ENCODE measurements at regions not wholly inside any gene's neighbourhood (a gene's known extent, or its start where the extent isn't known, plus 50 kb on each side); places are given as distances from the start of the nearest gene placed in this dataset.
"Not testable (repeated sequence)": the region's sequence is repeated elsewhere in the genome, so short reads cannot be mapped to it uniquely, and the experiment has no call there.

DNA sequence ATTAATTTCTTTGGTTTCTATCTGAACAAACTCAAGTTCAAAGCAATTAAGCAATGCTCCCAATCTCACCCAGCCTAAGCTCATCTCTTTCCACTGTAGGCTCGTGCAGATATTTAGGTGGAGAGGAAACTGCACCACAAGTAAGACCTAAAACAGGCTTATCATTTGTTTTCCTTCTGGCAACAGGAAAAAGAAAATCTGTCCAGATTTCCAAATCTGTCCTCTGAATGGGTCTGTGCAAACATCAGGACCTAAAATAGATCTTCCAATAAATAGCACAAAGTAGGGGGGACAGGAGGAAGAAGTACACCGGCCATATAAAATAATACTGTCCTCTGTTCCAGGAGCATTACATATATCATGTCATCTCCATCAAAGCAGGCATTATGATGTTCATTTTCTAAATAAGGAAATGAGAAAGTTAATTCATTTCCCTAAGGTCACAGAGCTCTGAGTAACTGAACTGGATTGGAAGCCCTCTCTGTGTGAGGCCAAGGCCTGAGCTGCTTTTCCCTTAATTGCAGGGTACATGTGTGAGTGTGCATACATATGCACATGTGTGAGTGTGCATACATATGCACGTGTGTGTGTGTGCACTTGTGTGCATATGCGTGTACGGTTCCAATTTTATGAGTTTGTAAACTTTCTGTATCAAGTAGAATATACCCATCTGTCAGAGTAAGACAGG, 92.8 kb upstream of the PARD3 start:
- no peak for DNase-seq

DNA sequence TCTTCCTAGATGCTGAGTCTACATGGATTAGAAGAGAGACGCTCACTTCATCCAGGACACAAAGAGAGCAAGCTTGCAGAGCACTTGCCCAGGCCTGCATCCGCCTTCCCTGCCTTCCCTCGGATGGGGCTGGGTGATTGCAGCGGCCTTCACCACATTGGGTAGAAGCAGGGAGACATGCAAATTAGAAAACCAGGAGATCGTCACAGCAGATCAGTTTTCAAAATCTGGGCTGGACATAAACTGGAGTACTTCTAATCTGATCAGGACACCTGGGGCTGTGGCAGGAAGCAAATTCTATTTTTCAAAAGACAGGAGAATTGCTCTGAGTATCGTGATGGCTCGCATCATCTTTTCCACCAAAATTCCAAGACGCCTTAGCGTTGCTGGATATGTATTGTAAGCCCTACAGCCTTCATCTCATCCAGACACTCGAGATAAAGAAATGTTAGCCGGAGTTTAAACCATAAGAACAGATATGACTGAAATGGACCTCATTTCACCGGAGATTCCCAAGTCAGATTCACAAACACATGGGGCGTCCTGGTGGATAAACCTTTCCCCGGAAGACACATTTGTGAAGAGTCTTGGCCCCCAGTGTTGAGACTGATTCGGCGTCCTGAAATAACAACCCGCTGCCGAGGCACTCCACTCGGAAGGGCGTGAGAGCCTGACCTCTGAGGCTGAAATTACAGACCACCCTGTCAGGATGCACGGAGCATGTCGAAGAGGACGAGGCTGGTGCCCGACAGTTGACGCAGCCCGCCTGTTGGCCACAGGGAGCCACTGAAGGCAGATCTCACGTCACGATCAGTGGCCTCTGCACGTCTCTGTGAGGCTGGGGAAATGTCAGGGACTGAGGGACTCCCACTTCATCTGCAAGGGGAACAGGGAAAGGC, 91.2 kb upstream of the PARD3 start:
- peak; percentile 85 for DNase-seq

DNA sequence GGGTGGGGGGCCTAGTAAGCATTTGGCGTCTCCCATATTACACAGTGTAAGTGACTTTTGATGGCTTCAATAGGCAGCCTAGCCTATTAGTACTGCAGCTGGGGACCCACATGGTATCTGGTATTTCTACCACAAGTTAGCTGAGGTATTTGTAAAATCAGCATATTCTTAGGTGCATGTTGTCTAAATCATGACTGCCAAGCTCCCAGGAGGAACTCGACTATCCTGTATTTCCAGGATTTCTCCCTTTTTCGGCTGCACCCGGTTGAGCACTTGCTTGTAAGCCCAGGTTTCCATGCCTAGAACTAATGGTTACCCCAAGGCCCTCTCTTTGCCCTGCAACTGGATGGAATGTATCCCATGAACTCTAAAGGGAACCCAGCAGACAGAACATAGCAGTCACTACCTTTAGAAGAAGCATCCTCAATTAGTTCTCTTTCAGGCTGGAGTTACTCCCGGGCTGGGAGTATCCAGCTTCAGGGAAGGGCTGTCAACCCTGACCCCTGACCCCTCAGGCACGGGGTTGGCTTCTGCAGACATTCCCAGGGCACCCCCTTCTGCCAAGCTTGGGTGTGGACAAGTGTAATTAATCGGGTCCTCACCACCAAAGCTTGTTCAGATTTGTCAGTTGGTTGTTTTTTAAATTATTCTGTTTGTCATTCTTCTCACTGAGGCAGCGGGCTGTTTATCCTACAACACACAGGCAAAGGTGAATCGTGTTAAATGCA, 90.3 kb upstream of the PARD3 start:
- DNase-seq, result peak; percentile 28

DNA sequence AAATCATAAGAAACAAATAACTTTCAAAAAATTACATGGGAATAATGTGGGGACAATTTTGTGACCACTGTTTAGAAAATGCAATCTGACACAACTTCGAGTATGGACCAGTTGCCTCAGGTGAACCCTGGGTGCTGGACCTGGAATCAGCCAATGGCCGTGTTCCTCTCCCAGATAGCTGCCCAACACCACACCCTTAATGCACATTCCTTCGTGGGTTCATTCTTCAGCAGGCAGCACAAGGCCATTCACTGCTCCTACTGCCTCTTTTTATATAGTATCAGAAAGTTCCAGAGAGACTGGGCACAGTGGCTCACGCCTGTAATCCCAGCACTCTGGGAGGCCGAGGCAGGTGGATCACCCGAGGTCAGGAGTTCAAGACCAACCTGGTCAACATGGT, 89.1 kb upstream of the PARD3 start:
- no peak for DNase-seq

GRCh38 chr10:34899161-34899560, 84.1 kb upstream of the PARD3 start:
- no peak for DNase-seq

- no peak for DNase-seq
Measured at GRCh38 chr10:34895977-34896376, 80.9 kb upstream of the PARD3 start.

- not testable (repeated sequence) for DNase-seq
Measured at GRCh38 chr10:34895046-34895445, 80.0 kb upstream of the PARD3 start.

DNA sequence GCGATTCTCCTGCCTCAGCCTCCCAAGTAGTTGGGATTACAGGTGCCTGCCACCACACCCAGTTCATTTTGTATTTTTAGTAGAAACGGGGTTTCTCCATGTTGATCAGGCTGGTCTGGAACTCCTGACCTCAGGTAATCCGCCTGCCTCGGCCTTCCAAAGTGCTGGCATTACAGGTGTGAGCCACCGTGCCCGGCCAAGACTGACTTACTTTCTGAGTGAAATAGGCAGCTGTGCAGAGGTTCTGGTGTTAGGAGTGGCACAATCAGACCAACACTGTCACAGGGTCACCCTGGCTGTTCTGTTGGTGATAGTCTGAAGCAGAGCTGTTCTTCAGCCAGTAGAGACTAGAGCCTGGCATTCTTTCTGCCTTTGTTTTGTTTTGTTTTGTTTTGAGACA, 77.4 kb upstream of the PARD3 start:
- not testable (repeated sequence) for DNase-seq

DNA sequence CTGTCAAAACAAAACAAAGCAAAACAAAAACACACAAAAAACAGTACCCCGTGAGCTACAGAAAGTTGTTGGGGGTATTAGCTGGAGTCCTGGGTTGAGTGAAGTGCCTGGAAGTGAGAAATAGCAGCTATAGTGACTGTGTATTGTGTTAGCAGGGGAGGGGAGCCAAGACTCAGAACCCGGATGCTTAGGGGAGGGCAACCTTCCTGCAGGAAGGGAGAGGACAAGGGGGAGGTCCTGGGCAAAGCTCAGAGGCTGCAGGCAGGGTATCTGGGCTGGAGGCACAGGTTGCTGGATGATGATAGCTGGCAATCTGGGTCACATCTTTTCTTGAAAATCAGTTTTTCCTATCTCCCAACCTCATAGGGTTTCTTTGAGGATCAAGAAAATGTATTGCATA, 75.8 kb upstream of the PARD3 start:
- no peak for DNase-seq

GRCh38 chr10:34889004-34889869, 74.1 kb upstream of the PARD3 start:
- DNase-seq, result no peak

DNA sequence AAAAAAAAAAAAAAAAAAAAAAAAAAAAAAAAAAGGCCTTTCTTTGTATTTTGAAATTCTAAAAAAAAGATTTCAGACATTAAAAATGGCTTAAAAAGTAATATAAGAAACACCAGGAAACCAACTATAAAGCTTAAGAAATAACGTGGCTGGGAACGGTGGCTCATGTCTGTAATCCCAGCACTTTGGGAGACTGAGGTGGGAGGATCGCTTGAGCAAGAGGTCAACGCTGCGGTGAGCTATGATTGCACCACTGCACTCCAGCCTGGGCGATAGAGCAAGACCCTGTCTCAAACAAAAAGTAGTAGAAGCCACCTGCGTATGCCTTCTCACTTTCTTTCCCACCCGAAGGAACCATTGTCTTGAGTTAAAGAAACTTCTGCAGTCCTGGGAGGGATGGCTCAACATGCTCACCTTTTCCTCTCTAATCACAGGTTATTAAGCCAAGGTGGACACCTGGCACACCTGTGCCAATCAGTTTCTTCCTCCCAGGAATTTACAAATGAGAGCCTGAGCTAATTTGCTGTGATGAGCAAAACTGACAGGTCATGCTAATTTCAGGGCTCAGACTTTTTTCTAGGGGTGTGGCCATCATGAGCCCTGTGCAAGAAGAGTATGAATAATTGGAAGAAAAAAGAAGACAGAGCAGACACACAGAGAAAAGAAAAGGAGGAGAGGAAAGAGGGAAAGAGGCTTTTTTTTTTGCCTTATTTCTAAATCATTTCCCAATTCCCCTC, 72.0 kb upstream of the PARD3 start:
- no peak for DNase-seq

DNA sequence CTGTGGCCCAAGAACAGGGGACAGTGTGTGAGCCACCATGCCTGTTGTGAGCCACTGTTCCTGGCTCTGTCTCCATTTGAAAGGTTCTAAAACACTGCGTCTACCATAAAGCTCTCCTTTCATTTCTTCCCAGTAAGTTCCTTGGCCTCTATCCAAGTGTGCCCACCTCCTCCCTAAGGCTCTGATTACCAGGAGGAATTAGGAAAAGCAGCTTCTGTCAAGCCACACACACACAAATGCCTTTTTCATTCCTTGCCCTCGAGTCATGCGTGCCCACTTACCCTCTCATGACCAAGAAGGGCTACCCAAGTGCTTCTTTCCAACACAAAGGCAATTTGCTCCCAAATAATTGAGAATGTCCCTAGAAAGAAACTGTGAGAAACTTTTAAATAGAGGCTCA, 70.8 kb upstream of the PARD3 start:
- peak; percentile 17 for DNase-seq

- DNase-seq, result no peak
Measured at GRCh38 chr10:34885011-34885410, 69.9 kb upstream of the PARD3 start.

- DNase-seq, result peak; percentile 40
Measured at GRCh38 chr10:34884272-34884952, 69.3 kb upstream of the PARD3 start.

DNA sequence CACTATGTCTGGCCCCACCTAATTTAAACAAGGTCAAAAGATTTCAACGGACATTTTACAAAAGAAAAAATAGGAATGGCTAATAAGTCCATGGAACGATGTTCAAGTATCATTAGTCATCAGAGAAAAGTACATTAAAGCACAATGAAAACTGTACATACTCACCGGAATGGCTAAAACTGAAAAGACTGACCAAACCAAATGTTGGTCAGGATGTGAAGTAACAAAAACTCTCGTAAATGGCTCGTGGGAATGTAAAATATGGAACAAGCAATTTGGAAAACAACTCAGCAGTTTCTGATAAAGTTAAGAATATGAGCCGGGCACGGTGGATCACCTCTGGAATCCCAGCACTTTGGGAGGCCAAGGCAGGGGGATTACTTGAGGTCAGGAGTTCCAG, 65.7 kb upstream of the PARD3 start:
- DNase-seq, result no peak

DNA sequence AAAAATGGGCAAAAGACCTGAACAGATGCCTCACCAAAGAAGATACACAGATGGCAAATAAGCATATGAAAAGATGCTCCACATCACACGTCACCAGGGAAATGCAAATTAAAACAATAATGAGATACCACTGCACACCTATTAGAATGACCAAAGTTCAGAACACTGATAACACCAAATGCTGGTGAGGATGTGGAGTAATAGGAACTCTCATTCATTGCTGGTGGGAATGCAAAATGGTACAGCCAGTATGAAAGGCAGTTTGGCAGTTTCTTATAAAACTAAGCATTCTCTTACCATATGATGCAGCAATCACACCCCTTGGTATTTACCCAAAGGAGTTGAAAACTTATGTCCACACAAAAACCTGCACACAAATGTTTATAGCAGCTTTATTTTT, 63.6 kb upstream of the PARD3 start:
- DNase-seq, result not testable (repeated sequence)

DNA sequence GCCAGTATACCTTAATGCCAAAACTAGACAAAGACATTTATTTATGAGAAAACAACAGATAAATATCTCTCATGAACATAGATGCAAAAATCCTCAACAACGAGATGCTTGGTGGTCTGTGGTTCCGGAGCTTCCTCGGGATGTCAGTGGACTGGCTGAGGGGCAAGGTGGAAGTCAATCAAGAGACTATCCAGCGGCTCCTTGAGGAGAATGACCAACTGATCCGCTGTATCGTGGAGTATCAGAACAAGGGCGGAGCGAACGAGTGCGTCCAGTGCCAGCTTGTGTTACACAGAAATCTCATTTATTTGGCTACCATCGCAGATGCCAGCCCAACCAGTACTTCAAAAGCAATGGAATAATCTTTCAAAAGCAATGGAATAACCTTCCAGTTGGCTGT, 60.0 kb upstream of the PARD3 start:
- DNase-seq, result no peak

- no peak for DNase-seq
Measured at GRCh38 chr10:34872820-34873219, 57.7 kb upstream of the PARD3 start.

- no peak for DNase-seq
Measured at GRCh38 chr10:34869135-34869836, 54.2 kb upstream of the PARD3 start.

DNA sequence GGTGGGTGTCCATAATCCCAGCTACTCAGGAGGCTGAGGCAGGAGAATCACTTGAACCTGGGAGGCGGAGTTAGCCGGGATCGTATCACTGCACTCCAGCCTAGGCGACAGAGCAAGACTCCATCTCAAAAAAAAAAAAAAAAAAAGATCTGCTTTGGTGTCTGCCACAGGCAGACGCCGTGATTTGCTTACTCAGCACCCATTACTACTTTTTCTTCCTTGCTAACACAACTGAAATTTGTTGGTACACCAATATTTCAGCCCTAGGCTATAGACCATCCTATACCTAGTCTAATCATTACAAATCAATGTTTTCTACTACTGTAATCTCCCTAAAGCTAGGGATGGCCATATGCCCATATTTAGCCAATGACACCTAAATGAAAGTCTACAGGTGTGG, 53.5 kb upstream of the PARD3 start:
- DNase-seq, result no peak
